BE2C (cell line): ENCODE measurements at regions not wholly inside any gene's neighbourhood (a gene's known extent, or its start where the extent isn't known, plus 50 kb on each side); places are given as distances from the start of the nearest gene placed in this dataset.

Experiments used
- DNase-seq: peaks from one replicate; pipeline ENCODE4 v3.0.0-alpha.2; 2020
- H3K27me3 ChIP-seq: fragments of 250-450 bp; sonication (Bioruptor Pico); 2 replicates; pipeline ENCODE4 v1.5.1; 2020; ENCODE audit warnings: mild to moderate bottlenecking
- H3K36me3 ChIP-seq: fragments of 250-450 bp; sonication (Bioruptor Pico); 2 replicates; pipeline ENCODE4 v1.5.1; 2020; ENCODE audit warnings: mild to moderate bottlenecking
- H3K4me1 ChIP-seq: fragments of 250-450 bp; sonication (Bioruptor Pico); 2 replicates; pipeline ENCODE4 v1.5.1; 2020
- H3K4me3 ChIP-seq: 2 replicates; pipeline ENCODE4 v1.5.1; 2011; ENCODE audit warnings: low read depth, low read length
- H3K9me3 ChIP-seq: fragments of 250-450 bp; sonication (Bioruptor Pico); 2 replicates; pipeline ENCODE4 v1.5.1; 2020
- TF ChIP-seq, protein P1 (sequence below): IDR thresholded peaks from 2 replicates; pipeline ENCODE4 v1.5.1; 2012; ENCODE audit warnings: mild to moderate bottlenecking, low read depth, low read length

DNA sequence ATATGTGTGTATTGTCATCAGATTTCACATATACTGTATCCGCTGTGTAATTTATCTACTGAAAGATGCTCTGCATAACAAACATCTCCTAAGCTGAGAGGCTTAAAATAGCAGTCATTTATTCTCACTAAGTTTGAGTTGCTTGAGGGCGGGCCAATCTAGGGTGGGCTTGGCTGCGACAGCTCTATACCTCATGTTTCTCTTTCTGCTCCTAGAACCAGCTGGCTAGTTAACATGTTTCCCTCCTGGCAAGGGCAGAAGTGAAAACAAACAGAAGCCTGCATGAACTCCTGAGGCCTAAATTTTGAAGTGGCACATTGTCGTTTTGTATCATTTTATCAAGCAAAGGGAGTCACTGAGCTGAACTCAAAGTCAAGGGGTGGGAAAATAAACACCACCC lies 585.0 kb upstream of the VRK2 start:
- TF ChIP-seq, protein P1, sequence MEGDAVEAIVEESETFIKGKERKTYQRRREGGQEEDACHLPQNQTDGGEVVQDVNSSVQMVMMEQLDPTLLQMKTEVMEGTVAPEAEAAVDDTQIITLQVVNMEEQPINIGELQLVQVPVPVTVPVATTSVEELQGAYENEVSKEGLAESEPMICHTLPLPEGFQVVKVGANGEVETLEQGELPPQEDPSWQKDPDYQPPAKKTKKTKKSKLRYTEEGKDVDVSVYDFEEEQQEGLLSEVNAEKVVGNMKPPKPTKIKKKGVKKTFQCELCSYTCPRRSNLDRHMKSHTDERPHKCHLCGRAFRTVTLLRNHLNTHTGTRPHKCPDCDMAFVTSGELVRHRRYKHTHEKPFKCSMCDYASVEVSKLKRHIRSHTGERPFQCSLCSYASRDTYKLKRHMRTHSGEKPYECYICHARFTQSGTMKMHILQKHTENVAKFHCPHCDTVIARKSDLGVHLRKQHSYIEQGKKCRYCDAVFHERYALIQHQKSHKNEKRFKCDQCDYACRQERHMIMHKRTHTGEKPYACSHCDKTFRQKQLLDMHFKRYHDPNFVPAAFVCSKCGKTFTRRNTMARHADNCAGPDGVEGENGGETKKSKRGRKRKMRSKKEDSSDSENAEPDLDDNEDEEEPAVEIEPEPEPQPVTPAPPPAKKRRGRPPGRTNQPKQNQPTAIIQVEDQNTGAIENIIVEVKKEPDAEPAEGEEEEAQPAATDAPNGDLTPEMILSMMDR, result no peak
- Histone ChIP-seq H3K4me1 (no peaks in the 10 kb centered on the region), H3K4me3 (no peak overlapping the region), H3K36me3 (no peaks in the 10 kb centered on the region), H3K9me3 (no peaks in the 10 kb centered on the region), H3K27me3 (no peaks in the 10 kb centered on the region)
- no peak for DNase-seq

DNA sequence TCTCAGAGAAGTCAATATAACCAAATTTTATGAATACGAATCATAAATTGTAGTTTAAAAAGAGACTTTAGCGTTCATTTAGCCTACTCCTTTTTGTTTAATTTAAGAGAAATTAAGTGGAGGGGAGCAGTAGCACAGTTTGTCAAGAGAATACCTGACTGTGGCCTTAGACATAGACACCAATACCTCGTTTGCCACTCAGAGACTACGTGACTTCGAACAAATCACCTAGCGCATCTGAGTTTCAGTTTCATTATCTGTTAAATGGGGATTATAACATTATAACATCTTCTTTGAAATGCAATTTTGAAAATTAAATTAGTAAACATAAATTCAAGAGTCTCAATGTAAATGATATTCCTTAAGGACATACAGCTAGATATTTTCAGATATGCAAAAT lies 581.5 kb upstream of the VRK2 start:
- H3K4me3 ChIP-seq, result no peak overlapping the region
- H3K4me1 ChIP-seq, result no peaks in the 10 kb centered on the region
- no peak for DNase-seq
- no peaks in the 10 kb centered on the region for H3K36me3 ChIP-seq
- no peaks in the 10 kb centered on the region for H3K27me3 ChIP-seq
- no peaks in the 10 kb centered on the region for H3K9me3 ChIP-seq
- TF ChIP-seq, protein P1, result no peak

DNA sequence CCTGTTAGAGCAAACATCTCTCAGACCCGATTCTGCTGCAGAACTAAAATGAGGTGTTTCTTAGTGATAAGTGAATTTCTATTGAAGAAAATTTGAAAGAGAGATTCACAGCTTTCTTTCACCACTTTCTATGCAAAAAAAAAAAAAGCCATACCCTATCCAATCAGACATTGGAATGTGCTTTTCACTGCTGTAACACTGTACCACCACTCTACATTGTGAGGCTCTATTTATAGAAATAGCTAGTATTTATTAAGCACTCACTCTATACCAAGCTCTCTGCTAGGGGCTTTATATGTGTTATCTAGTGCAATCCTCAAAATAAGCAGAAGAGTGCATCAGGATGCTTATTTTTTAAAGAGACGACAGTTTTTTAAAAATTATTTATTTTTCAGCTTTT lies 580.6 kb upstream of the VRK2 start:
- H3K27me3 ChIP-seq, result no peaks in the 10 kb centered on the region
- H3K4me3 ChIP-seq, result no peak overlapping the region
- no peaks in the 10 kb centered on the region for H3K9me3 ChIP-seq
- H3K36me3 ChIP-seq, result no peaks in the 10 kb centered on the region
- H3K4me1 ChIP-seq, result no peaks in the 10 kb centered on the region
- TF ChIP-seq, protein P1, result no peak
- DNase-seq, result no peak

DNA sequence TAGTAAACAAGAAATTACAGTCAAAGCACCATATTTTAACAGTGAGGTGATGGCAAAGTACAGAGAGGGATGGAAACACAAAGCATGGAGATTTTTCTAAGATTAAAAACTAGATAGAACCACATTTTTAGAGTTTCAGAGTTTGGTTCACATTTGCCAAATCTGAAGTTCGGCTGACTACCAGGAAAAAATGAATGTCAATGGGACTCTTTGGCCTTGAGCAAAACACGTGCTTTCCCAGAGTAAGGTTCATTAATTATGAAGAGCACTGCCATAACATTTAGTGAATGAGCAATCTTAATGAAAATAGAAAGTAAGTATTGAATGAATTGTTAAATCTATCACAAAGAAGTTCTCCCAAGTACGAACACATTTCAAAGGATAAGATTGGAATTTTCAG lies 571.2 kb upstream of the VRK2 start:
- no peaks in the 10 kb centered on the region for H3K36me3 ChIP-seq
- H3K4me3 ChIP-seq, result no peak overlapping the region
- no peaks in the 10 kb centered on the region for H3K4me1 ChIP-seq
- TF ChIP-seq, protein P1, result no peak
- H3K27me3 ChIP-seq, result no peaks in the 10 kb centered on the region
- no peaks in the 10 kb centered on the region for H3K9me3 ChIP-seq
- no peak for DNase-seq

DNA sequence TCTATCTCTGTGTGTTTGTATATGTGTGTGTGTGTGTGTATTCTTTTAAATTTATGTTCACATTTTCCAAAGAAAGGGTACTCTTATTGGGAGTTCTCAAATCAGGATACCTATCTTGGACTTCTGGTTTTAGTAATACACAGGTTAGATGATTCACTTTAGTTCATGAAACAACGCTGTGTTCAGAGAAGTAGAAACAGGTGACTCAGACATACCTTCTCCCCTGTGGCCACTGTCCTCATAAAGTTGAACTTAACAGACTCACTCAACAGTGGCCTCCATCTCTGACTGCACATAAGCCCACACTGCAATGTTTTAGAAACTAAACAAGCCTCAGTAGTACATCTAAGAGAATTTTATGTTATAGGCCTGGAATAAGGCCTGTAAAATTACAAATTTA lies 566.6 kb upstream of the VRK2 start:
- Histone ChIP-seq H3K4me1 (no peaks in the 10 kb centered on the region), H3K9me3 (no peaks in the 10 kb centered on the region), H3K4me3 (no peak overlapping the region), H3K36me3 (no peaks in the 10 kb centered on the region), H3K27me3 (no peaks in the 10 kb centered on the region)
- DNase-seq, result no peak
- TF ChIP-seq, protein P1, result no peak

DNA sequence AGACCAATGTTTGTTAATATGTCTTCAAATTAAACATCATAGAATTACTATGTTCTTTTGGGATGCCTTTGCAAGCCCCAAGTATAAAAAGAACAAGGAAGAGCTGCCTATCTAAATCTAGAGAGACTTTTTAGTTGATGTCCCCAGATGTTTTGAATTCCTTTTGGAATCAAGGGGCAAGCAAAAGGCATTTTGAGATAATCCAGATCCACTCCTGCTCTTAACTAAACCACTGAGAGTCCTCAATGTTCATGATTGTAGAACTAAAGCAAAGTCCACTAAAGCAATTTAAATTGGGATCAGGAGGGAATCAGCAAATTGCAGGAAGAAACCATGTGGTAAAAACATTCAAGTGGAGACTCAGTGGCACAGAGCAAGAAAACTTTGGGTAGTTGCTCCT lies 558.5 kb upstream of the VRK2 start:
- Histone ChIP-seq H3K27me3 (no peaks in the 10 kb centered on the region), H3K9me3 (no peaks in the 10 kb centered on the region), H3K4me3 (no peak overlapping the region), H3K4me1 (no peaks in the 10 kb centered on the region), H3K36me3 (no peaks in the 10 kb centered on the region)
- DNase-seq, result no peak
- TF ChIP-seq, protein P1, result no peak
